ENCODE measurements at regions not wholly inside any gene's neighbourhood (a gene's known extent, or its start where the extent isn't known, plus 50 kb on each side); places are given as distances from the start of the nearest gene placed in this dataset.

DNA sequence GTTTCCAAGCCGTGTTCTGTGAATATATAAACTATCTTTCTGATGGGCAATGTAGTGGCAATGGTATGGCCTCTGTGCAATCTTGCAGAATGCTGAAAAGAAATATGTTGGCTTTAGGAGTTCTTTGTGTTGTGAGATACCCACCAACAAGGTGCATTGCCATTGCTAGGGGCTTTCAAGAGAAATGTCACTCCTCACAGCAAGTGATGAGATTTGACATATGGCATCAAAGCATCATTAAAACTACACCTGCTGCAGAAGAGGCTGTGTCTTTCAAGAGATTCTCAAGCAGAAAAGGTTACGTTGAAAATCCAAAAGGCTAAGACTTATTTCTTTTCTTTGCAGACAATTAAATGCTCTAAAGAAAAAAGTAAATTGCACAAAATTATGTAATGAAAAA is 1110.8 kb downstream of the CBLN2 start:
- TF ChIP-seq GATA2 (IDR thresholded peaks at IDR 0.05; ENCODE audit: low read depth, low read length) (no peak), GATA3 (IDR thresholded peaks at IDR 0.05; ENCODE audit: low read depth, low read length) (no peak)
